ENCODE measurements at regions not wholly inside any gene's neighbourhood (a gene's known extent, or its start where the extent isn't known, plus 50 kb on each side); places are given as distances from the start of the nearest gene placed in this dataset.

GRCh38 chr2:7952046-7952745 lies 729.7 kb upstream of the ID2 start:
- no peak for TF ChIP-seq CTCF (IDR thresholded peaks at IDR 0.05)
- TF ChIP-seq POLR2A (IDR thresholded peaks at IDR 0.05), result no peak
